SHP77 treated with DMSO at 0.1 percent for 48 hours (cell line): ENCODE measurements at regions not wholly inside any gene's neighbourhood (a gene's known extent, or its start where the extent isn't known, plus 50 kb on each side); places are given as distances from the start of the nearest gene placed in this dataset.

Experiments used
- DNase-seq: peaks from one replicate; lab custom pipeline; 2025; lab: John Stamatoyannopoulos, UW

DNA sequence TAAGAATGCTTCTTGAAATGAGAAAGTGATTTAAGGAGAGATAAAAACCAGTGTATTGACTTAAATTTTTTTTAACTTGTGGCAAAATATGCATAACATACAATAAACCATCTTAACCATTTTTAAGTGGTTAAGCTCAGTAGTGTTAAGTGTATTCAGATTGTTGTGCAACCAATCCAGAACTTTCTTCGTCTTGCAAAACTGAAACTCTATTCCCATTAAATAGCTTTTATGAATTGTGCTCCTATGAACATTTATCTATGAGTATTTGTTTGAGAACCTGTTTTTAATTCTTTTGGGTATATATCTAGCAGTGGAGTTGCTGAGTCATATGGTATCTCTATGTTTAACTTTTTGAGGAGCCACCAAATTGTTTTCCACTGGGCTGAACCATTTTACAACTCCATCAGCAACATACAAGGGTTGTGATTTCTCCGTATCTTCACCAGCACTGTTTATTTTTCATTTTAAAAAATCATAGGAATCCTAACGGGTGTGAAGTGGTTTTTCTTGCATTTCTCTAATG lies 76.6 kb upstream of the ACTBL2 start:
- no peak for DNase-seq

DNA sequence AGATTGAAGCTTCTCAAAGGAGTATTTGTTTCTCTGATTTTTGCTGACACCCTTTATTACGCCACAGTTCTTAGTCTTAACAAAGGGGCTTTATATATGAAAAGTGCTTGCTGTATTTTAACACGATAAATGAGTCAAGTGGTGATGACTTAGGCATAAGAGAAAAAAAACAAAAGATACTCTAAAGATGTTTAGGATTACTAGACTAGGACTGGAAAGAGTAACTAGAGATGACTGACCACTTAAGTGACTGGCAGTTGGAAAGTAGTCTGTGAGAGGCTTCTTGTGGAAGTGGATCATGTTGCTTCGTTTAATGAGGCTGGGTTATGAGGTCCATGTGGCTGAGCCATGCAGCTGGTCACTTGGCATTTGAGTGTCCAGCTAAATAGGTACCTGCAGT lies 69.4 kb upstream of the ACTBL2 start:
- no peak for DNase-seq

DNA sequence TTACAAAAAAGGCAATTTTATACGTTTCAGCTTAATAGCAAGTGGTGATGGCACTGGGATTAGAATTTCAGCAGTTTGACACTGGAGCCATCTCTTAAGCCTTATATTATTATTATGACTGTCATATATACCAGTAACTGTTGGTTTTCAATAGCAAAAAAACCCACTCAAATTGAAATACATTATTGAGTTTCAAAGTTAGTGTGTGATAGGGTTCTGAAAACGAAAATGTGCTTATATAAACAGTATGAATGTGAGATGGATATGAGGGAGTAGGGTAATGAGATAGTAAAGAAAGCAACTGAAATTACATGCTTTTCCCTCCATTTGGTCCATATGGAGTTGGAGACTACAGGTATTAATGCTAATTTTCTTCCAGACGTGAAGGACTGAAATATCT lies 68.6 kb upstream of the ACTBL2 start:
- DNase-seq: no peak

DNA sequence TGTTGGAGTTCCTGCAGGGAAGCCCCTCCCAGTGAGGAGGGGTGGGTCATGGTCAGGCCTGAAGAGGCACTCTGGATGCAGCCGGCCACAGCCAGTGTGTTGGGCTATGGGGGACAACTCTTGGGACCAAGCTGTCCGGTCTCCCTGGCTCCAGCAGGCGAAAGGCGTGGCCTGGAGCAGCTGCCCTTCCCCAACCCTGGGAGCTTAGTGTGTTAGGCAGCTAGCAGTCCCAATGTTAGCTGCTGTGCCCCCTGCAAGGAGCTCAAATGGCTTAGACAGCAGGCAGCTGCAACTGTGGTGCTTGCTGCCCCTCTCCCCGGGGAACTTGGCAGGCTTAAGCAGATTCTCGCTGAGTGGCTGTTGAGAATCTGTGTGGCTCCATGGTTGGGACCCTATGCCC lies 67.5 kb upstream of the ACTBL2 start:
- DNase-seq: no peak

DNA sequence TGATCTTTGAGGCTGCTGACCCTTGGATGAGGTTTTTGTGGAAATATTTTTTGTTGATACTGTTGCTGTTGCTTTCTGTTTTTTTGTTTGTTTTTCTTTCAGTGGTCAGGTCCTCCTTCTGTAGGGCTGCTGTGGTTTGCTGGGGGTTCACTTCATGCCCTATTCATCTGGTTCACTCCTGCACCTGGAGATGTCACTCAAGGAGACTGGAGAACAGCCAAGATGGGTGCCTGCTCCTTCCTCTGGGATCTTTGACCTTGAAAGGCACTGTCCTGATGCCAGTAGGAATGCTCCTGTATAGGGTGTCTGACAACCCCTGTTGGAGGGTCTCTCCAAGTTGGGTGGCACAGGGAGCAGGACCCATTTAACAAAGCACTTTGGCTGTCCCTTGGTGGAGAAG lies 67.0 kb upstream of the ACTBL2 start:
- no peak for DNase-seq

DNA sequence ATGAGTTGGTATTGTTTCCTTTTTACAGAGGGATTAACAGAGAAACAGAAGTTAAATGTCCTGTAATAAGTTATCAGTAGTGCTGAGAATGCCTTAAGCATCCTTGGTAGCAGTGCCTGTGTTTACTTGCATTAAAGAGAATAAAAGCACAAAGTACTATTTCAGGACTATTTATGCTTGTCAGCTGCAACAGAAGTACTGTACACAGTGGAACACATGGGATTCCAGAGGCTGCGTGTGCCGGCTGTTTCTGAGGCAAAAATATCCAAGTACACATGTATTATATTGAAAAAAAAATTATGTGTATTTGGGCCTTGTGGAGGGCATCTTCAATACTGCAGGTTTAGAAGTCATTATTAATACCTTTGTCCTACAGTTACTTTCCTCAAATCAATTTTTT lies 58.2 kb upstream of the ACTBL2 start:
- no peak for DNase-seq

DNA sequence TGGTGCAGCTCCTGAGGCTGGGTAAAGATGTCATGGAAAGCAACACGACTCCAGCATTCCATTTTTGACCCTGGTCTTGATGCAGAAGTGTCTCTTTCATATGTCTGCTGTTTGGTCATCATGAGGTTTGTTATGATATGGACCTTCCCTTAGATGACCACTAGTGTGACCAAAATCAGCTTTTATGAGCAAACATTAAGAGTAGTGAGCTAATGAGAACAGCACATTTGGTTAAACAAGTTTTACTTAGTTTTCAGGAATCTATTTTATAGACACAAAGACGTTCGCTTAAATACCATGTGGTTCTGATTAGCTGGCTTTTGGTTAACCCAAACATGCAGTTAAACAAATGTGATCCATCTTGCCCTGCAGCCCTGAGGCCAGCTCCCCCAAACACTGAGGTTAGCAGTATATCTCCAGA lies 56.7 kb upstream of the ACTBL2 start:
- DNase-seq: no peak

DNA sequence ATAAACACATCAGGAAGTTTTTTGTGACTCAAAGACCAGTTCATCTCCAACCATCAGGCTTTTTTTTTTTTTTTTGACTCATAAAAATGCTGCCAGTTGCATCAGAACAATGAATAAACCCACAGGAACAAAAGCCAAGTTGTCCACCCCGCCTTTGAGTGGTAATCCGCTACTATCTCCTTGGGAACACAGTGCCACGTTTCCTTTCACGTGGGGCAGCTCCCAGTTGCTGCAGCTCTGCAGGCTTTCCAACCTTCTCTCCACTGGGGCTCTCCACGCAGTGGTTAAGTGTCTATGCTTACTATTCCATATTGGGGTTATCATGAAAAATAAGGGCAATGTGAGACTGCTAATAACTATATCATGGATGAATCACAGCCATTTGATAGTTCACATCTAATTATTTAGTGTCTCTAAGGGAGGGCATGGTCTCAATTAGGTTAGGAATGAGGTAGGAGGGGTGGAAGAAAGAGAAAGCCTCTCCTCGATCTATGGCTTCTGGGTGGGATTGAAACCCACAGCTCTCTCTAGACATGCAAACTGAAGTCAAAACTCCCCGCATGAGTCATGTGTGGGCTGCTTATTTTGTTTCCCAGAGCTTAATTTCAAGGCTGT lies 55.8 kb upstream of the ACTBL2 start:
- no peak for DNase-seq

DNA sequence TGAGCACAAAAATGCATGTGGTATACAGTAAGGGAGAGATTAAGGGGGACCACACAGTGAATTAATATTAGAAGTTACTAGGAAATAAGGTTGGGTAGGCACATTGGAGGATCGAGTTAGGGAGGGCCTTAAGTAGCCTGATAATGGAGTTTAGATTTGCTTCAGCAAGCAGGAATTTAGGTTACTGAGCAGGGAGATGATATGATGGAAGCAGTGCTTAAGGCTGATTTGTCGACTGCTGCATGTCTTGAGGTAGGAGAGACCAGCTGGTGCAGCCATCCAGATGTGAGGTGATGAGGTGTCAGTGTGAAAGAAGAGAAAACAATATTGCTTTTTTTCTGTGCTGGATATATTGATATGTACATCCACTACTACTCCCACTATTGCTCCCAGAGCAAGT lies 55.2 kb upstream of the ACTBL2 start:
- DNase-seq: no peak

DNA sequence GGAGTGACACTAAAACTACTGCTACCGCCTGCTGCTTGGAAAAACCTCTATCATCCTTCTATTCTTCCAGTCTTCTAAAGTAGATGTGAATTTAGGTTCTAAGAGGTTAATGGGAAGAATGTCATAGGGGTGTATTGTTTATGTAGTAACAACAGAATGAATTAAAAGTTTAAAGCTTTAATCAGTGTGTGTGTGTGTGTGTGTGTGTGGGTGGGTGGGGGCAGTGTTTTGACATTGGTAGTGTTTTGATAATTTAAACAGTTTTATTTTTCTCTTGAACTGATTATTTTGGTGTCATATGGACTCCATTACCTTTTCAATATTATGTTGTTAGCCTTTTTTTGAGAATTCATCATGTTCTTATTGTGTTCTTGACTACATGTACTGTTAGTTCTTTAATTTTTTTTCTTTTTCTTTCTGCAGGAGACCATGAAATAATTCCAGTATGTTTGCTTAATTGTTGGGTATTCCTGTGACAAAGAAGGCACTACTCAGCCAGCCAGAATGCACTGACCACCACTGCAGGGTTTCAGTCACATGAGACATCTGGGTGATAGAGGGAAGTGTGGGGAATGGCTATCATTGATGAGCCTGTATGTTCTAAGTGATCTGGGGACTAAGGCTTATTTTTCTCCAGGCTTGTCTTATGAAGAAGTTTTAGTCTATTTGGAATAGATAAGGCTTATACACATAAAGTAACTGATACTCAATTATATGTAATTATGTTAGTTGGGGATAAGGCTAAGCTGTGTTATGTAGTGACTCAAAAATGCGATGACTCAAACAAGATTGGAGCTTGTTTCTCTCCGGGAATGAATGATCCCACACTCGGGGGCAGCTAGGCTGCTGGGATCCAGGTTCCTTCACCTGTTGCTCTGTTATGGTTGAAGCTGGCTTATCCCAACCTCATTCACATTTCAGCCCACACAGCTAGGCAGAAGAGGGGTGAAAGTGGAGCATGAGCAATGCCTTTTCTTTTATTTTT lies 50.2 kb upstream of the ACTBL2 start:
- DNase-seq: no peak
